SH-SY5Y (cell line): ENCODE measurements at regions not wholly inside any gene's neighbourhood (a gene's known extent, or its start where the extent isn't known, plus 50 kb on each side); places are given as distances from the start of the nearest gene placed in this dataset.

Experiments
- GATA2 ChIP-seq: IDR thresholded peaks from 2 replicates; pipeline ENCODE4 v1.6.1; 2011; ENCODE audit warnings: mild to moderate bottlenecking, low read depth, low read length
- GATA3 ChIP-seq: IDR thresholded peaks from 2 replicates; pipeline ENCODE4 v1.6.1; 2011; ENCODE audit warnings: low read depth, mild to moderate bottlenecking, low read length, moderate library complexity

GRCh38 chr10:43818687-43819086 is 170.0 kb upstream of the ZNF32 start:
- TF ChIP-seq GATA3 (no peak), GATA2 (no peak)
